Lung (tissue), 11 donors: ENCODE measurements at regions not wholly inside any gene's neighbourhood (a gene's known extent, or its start where the extent isn't known, plus 50 kb on each side); places are given as distances from the start of the nearest gene placed in this dataset.

Source experiments
- ATAC-seq: fragments of 200-7000 bp; cut with Tn5 transposase; one replicate; pipeline ENCODE4 v1.9.1; 2020; ENCODE audit warnings: moderate number of reproducible peaks; ENCODE audit not compliant: insufficient read depth, low FRiP score
- DNase-seq, 3 donors: peaks; one replicate each; pipeline ENCODE4 v3.0.0-alpha.2; 2013 to 2017
- H3K27ac ChIP-seq, 2 donors: one replicate each; pipeline ENCODE4 v1.5.1; 2013; ENCODE audit warnings: mild to moderate bottlenecking in 2 of 2, moderate library complexity in 2 of 2, control low read depth in 1 of 2, inconsistent platforms in 1 of 2, low read depth in 1 of 2, low read length in 1 of 2
- H3K27me3 ChIP-seq, 3 donors: one replicate each; pipeline ENCODE4 v1.5.1; 2013; ENCODE audit warnings: low read length in 2 of 3; ENCODE audit not compliant: control insufficient read depth in 3 of 3, insufficient read depth in 3 of 3
- H3K36me3 ChIP-seq, 4 donors: one replicate each; pipeline ENCODE4 v1.5.1; 2013; ENCODE audit warnings: low read length in 4 of 4, mild to moderate bottlenecking in 1 of 4, moderate library complexity in 1 of 4; ENCODE audit not compliant: control insufficient read depth in 4 of 4, insufficient read depth in 4 of 4
- H3K4me1 ChIP-seq, 5 donors: one replicate each; pipeline ENCODE4 v1.5.1; 2013; ENCODE audit warnings: low read length in 5 of 5, mild to moderate bottlenecking in 2 of 5, moderate library complexity in 1 of 5; ENCODE audit not compliant: control insufficient read depth in 5 of 5, insufficient read depth in 5 of 5
- H3K4me3 ChIP-seq: one replicate; pipeline ENCODE4 v1.5.1; 2013; ENCODE audit warnings: mild to moderate bottlenecking, control low read depth, moderate library complexity
- H3K9ac ChIP-seq, 2 donors: one replicate each; pipeline ENCODE4 v1.5.1; 2013; ENCODE audit warnings: low read length in 2 of 2, control low read depth in 1 of 2; ENCODE audit not compliant: insufficient read depth in 1 of 2
- H3K9me3 ChIP-seq, 4 donors: one replicate each; pipeline ENCODE4 v1.5.1; 2013; ENCODE audit warnings: low read length in 3 of 4, mild to moderate bottlenecking in 1 of 4, moderate library complexity in 1 of 4; ENCODE audit not compliant: control insufficient read depth in 4 of 4, insufficient read depth in 3 of 4
- WGBS, 2 donors: extraction: QIAGEN DNeasy Blood & Tissue Kit; methylation state at CpG; one replicate each; pipeline ENCODE4 v1.1.7; 2013; 5-methylcytosine and 5-hydroxymethylcytosine counted together
- TF ChIP-seq, protein P1 (sequence below): IDR thresholded peaks from 2 replicates; pipeline ENCODE4 v1.5.1; 2012; ENCODE audit warnings: mild to moderate bottlenecking; ENCODE audit errors: control extremely low read depth, extremely low read depth
- donor health status: control.
- donor health status: control.
- donor health status: Bipolar disorder and iron deficiency.
- donor health status: healthy.
- donor health status: DM: yes; HTN: yes; CAD: no.

DNA sequence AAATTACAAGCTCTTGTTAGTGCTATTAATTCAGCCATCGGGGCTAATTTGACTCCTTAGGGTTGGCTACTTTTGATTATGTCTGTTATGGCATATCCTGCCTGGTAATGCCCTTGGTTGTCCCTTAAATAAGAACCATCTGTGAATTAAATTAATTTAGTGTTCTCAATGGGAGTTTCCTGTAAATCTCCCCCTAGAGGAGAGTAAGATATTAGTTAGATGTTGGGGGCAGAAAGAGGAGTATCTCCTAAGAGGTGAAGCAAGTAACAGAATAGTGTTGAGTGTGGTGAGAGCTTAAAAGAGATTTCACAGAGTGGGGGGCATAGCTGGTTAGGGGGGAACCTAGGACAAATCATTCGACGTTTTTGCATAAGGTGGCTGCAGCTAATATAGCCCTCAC, 1126.9 kb downstream of the JRKL start:
- Histone ChIP-seq H3K27ac (no peak overlapping the region), H3K9me3 (no peaks in the 10 kb centered on the region), H3K4me1 (no peaks in the 10 kb centered on the region), H3K4me3 (no peak overlapping the region), H3K36me3 (no peaks in the 10 kb centered on the region), H3K27me3 (no peaks in the 10 kb centered on the region), H3K9ac (no peak overlapping the region)
- 77 to 78% methylated on average over 3 of the region's 3 CpGs for WGBS, 2 donors
- ATAC-seq (no peak), DNase-seq (no peak)
- TF ChIP-seq, protein P1, sequence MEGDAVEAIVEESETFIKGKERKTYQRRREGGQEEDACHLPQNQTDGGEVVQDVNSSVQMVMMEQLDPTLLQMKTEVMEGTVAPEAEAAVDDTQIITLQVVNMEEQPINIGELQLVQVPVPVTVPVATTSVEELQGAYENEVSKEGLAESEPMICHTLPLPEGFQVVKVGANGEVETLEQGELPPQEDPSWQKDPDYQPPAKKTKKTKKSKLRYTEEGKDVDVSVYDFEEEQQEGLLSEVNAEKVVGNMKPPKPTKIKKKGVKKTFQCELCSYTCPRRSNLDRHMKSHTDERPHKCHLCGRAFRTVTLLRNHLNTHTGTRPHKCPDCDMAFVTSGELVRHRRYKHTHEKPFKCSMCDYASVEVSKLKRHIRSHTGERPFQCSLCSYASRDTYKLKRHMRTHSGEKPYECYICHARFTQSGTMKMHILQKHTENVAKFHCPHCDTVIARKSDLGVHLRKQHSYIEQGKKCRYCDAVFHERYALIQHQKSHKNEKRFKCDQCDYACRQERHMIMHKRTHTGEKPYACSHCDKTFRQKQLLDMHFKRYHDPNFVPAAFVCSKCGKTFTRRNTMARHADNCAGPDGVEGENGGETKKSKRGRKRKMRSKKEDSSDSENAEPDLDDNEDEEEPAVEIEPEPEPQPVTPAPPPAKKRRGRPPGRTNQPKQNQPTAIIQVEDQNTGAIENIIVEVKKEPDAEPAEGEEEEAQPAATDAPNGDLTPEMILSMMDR = no peak

DNA sequence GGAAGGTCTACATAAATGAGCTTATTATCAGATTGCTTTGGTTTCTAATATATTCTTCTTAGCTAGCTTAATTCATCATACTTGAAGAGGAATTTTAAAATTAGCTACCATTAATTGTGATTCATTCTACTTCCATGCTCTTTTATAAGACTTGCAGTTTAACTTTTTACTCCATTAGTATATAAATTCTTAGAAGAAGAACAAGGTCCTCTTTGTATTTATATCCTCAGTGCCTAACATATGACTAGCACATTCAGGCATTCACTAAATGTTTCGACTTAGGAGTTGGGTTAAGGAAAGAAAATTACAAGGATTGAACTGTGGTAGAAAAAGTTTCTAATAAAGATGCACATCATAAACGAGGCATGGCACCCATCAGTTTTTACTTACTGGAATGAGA, 1135.5 kb downstream of the JRKL start:
- Histone ChIP-seq H3K36me3 (no peaks in the 10 kb centered on the region), H3K9ac (no peak overlapping the region), H3K9me3 (no peaks in the 10 kb centered on the region), H3K4me3 (no peak overlapping the region), H3K27me3 (no peaks in the 10 kb centered on the region), H3K4me1 (no peaks in the 10 kb centered on the region), H3K27ac (no peak overlapping the region)
- ATAC-seq (no peak), DNase-seq (no peak)
- WGBS, 2 donors = 66 to 75% methylated on average over 2 of the region's 2 CpGs
- TF ChIP-seq, protein P1 = no peak

DNA sequence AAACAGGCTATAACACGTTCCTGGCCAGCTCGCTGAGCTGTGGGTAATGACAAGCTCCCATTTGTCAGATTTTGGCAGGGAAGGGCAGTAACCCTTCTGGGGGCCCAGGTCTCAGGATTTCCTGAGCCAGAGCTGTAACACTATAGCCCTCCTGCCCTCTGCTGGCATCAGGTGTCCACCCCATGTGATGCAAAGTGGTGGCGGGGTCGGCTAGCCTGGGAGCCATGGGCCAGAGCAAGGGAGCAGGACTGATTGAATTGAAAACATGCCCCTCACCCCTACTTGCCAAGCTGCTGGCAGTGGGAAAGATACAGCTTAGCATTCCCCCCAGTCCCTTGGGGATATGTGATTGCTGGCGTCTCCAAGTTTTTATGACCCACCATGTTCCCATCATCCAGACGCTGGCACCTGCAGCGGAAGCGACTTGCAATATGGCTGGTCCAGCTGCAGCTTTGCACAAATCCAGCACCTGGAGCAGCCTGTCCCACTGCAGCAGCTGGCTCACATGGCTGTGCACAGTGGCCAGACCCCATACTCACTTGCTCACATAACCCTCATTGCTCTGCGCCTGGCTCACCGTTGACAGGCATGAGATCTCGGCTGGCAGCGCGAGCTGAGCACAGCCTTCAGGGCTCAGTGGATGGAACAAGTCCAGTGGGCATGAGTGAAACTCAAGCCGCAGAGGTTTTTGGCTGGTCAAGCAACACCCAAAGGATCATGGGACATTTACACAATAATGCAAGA, 1147.8 kb downstream of the JRKL start:
- Histone ChIP-seq H3K4me3 (no peak overlapping the region), H3K4me1 (no peaks in the 10 kb centered on the region), H3K27me3 (no peaks in the 10 kb centered on the region), H3K9me3 (peaks cover 0 to 5% (median 2%) of the 10 kb centered on the region in 4 donors), H3K36me3 (no peaks in the 10 kb centered on the region), H3K9ac (no peak overlapping the region), H3K27ac (no peak overlapping the region)
- whole genome bisulfite sequencing, 2 donors = 95 to 98% methylated on average over 14 of the region's 14 CpGs
- TF ChIP-seq, protein P1 = no peak
- no peak for ATAC-seq
- no peak for DNase-seq

DNA sequence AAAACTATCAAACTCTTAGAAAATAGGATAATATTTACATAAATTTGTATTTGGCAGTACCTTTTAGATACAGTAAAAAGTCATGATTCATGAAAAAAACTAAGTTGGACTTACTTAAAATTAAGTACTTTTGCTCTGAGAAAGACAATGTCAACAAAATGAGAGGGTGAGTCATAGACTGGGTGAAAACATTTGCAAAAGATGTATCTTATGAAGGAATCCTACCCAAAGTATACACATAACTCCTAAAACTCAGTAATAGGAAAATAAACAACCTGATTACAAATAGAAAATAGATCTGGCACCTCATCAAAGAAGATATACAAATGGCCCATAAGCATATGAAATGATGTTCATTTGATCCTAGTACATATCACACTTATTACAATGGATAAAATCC, 1154.6 kb downstream of the JRKL start:
- Histone ChIP-seq H3K9ac (no peak overlapping the region), H3K27me3 (no peaks in the 10 kb centered on the region), H3K27ac (no peak overlapping the region), H3K4me3 (no peak overlapping the region), H3K4me1 (no peaks in the 10 kb centered on the region), H3K36me3 (no peaks in the 10 kb centered on the region), H3K9me3 (no peaks in the 10 kb centered on the region)
- TF ChIP-seq, protein P1 = no peak
- DNase-seq (no peak), ATAC-seq (no peak)
